HG03354 (cell line): ENCODE measurements at regions not wholly inside any gene's neighbourhood (a gene's known extent, or its start where the extent isn't known, plus 50 kb on each side); places are given as distances from the start of the nearest gene placed in this dataset.

Experiments used
- ATAC-seq: cut with Tn5 transposase; IDR thresholded peaks from one replicate; pipeline ENCODE4 v1.9.1; 2021; ENCODE audit warnings: mild to moderate bottlenecking; ENCODE audit not compliant: unreplicated experiment, poor library complexity, severe bottlenecking

DNA sequence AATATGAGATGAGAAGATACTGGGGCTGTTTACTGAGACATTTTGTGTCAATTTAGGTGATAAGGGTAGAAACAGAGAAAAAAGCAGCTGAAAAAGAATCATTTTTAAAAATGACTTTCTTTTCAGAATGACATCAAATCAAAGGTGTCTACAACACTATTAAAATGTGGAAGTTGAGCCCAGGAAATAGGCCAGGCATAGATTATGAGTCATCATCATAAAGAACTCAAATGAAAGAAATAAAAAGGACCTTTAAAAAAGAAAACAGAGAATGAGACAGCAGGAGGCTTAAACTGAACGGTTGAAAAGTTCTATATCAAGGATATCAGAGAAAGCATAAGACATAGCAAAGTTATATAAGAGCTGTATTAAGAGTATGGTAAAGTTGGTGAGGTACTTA is 442.5 kb downstream of the CNTN6 start:
- no peak for ATAC-seq

GRCh38 chr3:1540686-1541085 is 447.9 kb downstream of the CNTN6 start:
- ATAC-seq = no peak

DNA sequence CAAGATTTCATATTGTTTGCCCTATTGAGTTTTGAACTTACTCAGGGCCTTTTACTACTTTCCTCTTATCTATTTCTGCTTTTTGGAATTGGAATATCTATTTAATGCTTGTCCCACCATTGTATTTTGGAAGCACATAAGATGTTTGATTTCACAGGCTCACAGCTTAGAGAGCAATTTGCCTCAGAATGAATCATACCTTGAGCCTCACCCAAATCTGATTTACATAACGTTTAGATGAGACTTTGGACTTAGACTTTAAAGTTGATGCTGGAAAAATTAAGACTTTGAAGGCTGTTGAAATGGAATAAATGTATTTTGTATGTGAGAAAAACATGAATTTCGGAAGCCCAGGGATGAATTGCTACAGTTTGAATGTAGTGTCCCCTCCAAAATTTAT is 458.9 kb downstream of the CNTN6 start:
- ATAC-seq = no peak

- ATAC-seq = no peak
Measured at GRCh38 chr3:1552831-1553230, 460.0 kb downstream of the CNTN6 start.

DNA sequence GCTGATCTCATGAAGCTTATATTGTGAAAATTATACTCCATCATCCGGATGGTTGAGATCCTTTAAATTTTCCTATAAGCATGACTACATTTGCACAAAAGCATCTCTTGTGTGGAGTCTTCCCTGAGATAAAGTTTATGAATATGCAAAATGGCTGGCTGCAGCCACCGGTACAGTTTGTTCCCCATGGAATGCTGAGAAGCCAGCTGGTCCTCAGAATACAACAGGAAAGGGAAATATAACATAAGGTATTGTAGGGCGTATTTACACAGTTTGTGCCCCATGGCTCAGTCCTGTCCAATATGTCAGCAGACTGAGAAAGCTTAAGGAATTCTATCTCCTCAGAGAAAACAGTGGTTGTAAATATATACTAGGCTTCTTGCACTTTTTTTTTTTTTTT is 468.6 kb downstream of the CNTN6 start:
- no peak for ATAC-seq

GRCh38 chr3:1571736-1572135 is 478.9 kb downstream of the CNTN6 start:
- ATAC-seq = no peak

- ATAC-seq = no peak
Measured at GRCh38 chr3:1576047-1576446, 483.2 kb downstream of the CNTN6 start.

DNA sequence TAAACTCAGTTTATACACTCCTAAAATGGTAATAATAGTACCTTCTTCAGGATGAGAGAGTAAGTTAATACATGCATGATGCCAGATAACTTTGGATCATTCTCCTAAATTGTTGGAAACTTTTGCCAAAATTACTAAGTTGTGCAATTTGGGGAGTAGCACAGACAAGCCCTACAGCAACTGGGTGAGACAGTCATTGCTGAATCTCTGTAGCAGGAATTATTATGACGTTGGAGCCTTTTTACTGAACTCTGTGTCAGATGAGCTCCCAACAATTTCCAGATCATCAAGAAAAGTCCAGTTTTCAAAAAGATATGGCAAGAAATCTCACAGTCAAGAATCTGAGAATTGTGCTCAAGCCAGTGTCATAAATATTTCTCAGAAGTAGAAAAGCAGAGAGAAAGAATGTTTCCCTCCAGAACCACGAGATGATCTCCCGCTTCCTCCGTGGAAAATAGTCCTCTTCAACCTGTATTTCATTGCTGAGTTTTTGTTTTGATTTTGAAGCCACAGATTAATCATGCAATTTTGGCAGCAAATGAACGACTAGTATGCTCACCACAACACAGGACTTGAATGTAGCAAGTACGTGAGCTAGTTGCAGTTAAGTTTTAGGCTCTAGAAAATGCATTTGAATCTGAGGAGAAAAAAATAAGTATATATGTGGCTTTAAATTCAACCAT is 485.4 kb downstream of the CNTN6 start:
- no peak for ATAC-seq

GRCh38 chr3:1583044-1583443 is 490.2 kb downstream of the CNTN6 start:
- no peak for ATAC-seq

DNA sequence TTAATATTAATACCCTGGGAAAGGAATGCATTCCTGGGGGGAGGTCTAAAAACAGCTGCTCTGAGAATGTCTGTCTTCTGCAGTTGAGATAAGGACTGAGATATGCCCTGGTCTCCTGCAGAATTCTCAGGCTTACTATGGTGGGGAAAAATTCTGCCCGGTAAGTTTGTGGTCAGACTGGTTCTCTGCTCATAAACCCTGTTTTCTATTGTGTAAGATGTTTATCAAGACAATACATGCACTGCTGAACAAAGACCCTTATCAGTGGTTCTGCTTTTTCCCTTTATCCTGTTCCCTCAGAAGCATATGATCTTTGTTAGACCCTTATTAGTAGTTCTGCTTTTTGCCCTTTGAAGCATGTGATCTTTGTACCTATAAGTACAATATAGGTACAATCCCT is 494.6 kb downstream of the CNTN6 start:
- ATAC-seq = no peak

GRCh38 chr3:1591327-1592028 is 498.7 kb downstream of the CNTN6 start:
- ATAC-seq = no peak

DNA sequence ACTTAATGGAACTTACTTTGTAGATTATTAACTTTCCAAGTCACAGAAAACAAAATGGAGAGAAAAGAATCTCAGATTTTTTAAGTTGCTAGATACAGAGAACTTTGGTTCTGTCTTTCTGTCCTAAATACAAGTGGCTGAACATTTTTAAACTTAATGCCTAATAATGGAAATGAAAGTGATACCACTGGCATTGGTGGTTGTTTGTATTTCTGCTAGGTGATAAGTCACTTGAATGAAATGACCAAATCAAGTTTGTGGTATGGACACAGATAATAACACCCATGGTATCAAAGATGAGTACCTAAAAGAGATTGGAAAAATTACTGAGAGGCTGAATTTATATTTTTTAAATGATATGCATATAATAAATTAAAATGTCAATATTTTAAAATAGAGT is 502.1 kb downstream of the CNTN6 start:
- no peak for ATAC-seq

GRCh38 chr3:1600206-1600605 is 498.5 kb upstream of the CNTN4 start:
- no peak for ATAC-seq

- ATAC-seq = no peak
Measured at GRCh38 chr3:1600700-1601418, 497.8 kb upstream of the CNTN4 start.

- ATAC-seq = no peak
Measured at GRCh38 chr3:1609416-1609815, 489.2 kb upstream of the CNTN4 start.

DNA sequence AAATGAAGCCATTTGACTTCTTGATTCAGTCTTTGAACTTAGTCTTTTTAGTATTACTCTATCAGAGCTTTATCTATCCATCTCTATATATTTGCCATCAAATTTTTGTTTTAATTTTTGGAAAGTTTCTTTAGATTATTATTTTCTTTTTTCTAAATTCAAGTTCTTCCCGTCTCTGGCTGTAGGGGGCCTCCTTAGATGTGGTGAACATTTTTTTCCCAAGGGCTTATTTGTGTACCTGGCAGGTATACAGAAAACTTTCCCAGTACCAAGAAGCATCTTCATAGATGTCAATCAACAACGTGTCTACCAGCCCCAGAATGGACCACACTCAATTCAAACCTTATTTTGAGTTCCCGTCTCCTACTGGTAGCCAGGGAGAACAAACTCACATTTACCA is 486.8 kb upstream of the CNTN4 start:
- ATAC-seq = no peak

DNA sequence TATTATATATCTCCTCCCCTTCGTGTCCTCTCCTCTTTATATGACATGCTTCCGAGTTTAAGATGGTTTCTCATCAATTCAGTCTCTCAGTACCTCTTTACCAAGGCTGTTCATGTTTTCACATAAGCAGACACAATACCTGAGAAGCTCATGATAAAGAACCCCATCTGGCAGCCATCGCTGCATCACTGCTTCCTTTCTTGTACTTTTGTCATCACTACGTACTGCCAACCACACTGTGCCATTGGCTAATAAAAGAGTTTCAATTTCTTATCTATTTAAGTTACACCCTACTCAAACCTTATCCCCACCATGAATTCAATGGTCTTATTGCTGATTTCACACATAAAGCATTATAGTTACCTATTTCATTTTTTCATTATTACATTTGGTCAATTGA is 484.7 kb upstream of the CNTN4 start:
- no peak for ATAC-seq

DNA sequence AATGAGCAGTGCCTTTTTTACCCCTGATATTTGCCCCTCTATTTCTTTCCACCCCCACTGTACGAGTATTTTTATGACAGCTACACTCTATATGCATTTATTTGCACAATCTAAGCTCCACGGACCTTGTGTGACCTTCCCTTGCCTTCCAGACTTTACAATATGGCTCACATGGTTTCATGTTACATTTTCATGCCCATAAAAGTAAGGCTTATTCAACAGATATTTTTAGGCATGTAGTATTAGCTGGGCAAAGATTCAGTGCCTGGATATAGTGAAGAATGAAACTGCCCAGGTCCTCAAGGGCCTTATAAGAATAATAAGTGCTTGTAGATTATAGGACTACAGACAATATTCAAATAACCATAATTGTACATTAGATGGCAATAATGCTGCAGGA is 481.9 kb upstream of the CNTN4 start:
- ATAC-seq = no peak

DNA sequence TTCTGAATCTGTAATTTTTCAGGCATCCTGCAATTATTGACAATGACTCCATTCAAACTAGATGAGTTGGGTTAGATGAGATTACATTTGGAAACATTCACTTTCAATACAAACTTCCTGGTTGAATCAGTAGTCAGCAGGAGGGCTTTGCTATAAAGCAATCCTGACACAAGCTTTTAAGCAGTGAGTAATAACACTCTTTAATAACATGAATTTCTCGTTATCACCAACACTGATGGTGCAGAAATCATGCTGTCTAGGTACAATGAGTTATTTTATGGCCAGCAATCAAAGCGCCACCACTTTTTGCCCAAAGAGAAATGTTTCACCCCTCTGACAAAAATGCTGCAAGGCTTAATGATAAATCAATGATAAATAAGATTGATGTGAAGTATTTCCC is 474.8 kb upstream of the CNTN4 start:
- no peak for ATAC-seq

DNA sequence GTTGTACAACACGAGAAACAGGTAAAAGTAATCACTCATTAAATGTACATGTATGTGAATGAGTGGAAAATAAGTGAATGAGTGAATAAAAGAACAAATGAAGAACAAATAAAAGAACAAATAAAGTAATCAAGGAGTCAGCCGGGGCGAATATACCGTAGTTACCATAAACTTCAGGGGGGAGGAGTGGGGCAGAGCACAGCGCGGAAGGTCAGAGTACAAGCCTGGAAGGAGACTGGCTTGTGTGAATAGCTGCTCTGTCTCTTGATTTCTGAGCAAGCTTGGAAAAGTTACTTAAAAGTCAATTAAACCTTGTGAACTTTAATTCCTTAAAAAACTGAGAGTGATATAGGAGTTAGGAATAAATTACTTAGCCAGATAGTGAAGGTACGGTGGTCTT is 466.5 kb upstream of the CNTN4 start:
- ATAC-seq = no peak

GRCh38 chr3:1661839-1662238 is 436.8 kb upstream of the CNTN4 start:
- no peak for ATAC-seq
